ENCODE measurements at regions not wholly inside any gene's neighbourhood (a gene's known extent, or its start where the extent isn't known, plus 50 kb on each side); places are given as distances from the start of the nearest gene placed in this dataset.

GRCh38 chr4:147309434-147309833 is 171.5 kb upstream of the EDNRA start:
- no peaks in the 10 kb centered on the region for H3K9me2 ChIP-seq (replicated peaks; ENCODE audit: insufficient read depth)
- no peak overlapping the region for H3K27ac ChIP-seq
- no peaks in the 10 kb centered on the region for H3K79me2 ChIP-seq
- TF ChIP-seq CTCF (IDR thresholded peaks at IDR 0.05; ENCODE audit: poor library complexity) (no peak), EZH2phosphoT487 (IDR thresholded peaks at IDR 0.05; ENCODE audit: low read depth, severe bottlenecking, unreplicated experiment) (no peak), EZH2 (IDR thresholded peaks at IDR 0.05; ENCODE audit: borderline replicate concordance) (no peak)
- no peak overlapping the region for H3K4me3 ChIP-seq
- no peak overlapping the region for H2AFZ ChIP-seq
- 73% methylated on average over 4 of the region's 4 CpGs for WGBS (ENCODE audit: low lambda C conversion rate, missing lambda C conversion rate)
- H3K4me1 ChIP-seq (ENCODE audit: insufficient read depth): no peaks in the 10 kb centered on the region
- no peak for DNase-seq (ENCODE audit: low spot score)
- no peak overlapping the region for H3K4me2 ChIP-seq
- no peaks in the 10 kb centered on the region for H3K9me3 ChIP-seq (ENCODE audit: low read depth)
- H4K20me1 ChIP-seq (ENCODE audit: insufficient read depth, poor library complexity, severe bottlenecking): no peaks in the 10 kb centered on the region
- H3K36me3 ChIP-seq (replicated peaks; ENCODE audit: insufficient read depth, low read depth): no peaks in the 10 kb centered on the region
- no peaks in the 10 kb centered on the region for H3K27me3 ChIP-seq

GRCh38 chr4:147310312-147310711 is 170.6 kb upstream of the EDNRA start:
- Histone ChIP-seq H3K4me1 (ENCODE audit: insufficient read depth) (no peaks in the 10 kb centered on the region), H3K9me3 (ENCODE audit: low read depth) (no peaks in the 10 kb centered on the region), H3K27me3 (no peaks in the 10 kb centered on the region), H3K79me2 (no peaks in the 10 kb centered on the region), H2AFZ (no peak overlapping the region), H3K4me2 (no peak overlapping the region), H3K4me3 (no peak overlapping the region), H3K36me3 (replicated peaks; ENCODE audit: insufficient read depth, low read depth) (no peaks in the 10 kb centered on the region), H4K20me1 (ENCODE audit: insufficient read depth, poor library complexity, severe bottlenecking) (no peaks in the 10 kb centered on the region), H3K27ac (no peak overlapping the region), H3K9me2 (replicated peaks; ENCODE audit: insufficient read depth) (no peaks in the 10 kb centered on the region)
- WGBS (ENCODE audit: low lambda C conversion rate, missing lambda C conversion rate): 81% methylated on average over 4 of the region's 4 CpGs
- TF ChIP-seq EZH2phosphoT487 (IDR thresholded peaks at IDR 0.05; ENCODE audit: low read depth, severe bottlenecking, unreplicated experiment) (no peak), CTCF (IDR thresholded peaks at IDR 0.05; ENCODE audit: poor library complexity) (no peak), EZH2 (IDR thresholded peaks at IDR 0.05; ENCODE audit: borderline replicate concordance) (no peak)
- no peak for DNase-seq (ENCODE audit: low spot score)

- H3K79me2 ChIP-seq: no peaks in the 10 kb centered on the region
- WGBS (ENCODE audit: low lambda C conversion rate, missing lambda C conversion rate): 68% methylated on average over 2 of the region's 2 CpGs
- H3K4me2 ChIP-seq: peak overlapping the region; percentile 33
- no peaks in the 10 kb centered on the region for H3K9me2 ChIP-seq (replicated peaks; ENCODE audit: insufficient read depth)
- DNase-seq (ENCODE audit: low spot score): no peak
- H3K9me3 ChIP-seq (ENCODE audit: low read depth): no peaks in the 10 kb centered on the region
- no peaks in the 10 kb centered on the region for H3K27me3 ChIP-seq
- peak overlapping the region; percentile 57 for H3K27ac ChIP-seq
- H3K4me3 ChIP-seq: no peak overlapping the region
- H4K20me1 ChIP-seq (ENCODE audit: insufficient read depth, poor library complexity, severe bottlenecking): no peaks in the 10 kb centered on the region
- H3K36me3 ChIP-seq (replicated peaks; ENCODE audit: insufficient read depth, low read depth): no peaks in the 10 kb centered on the region
- H2AFZ ChIP-seq: no peak overlapping the region
- TF ChIP-seq EZH2 (IDR thresholded peaks at IDR 0.05; ENCODE audit: borderline replicate concordance): no peak
- TF ChIP-seq EZH2phosphoT487 (IDR thresholded peaks at IDR 0.05; ENCODE audit: low read depth, severe bottlenecking, unreplicated experiment): no peak
- TF ChIP-seq CTCF (IDR thresholded peaks at IDR 0.05; ENCODE audit: poor library complexity): no peak
- H3K4me1 ChIP-seq (ENCODE audit: insufficient read depth): no peaks in the 10 kb centered on the region
Observed at GRCh38 chr4:147311956-147312355, 168.9 kb upstream of the EDNRA start.
